Activated T-helper 1 cell treated with Interleukin-2 at 50 U/mL for 16 hours (primary cell): ENCODE measurements at regions not wholly inside any gene's neighbourhood (a gene's known extent, or its start where the extent isn't known, plus 50 kb on each side); places are given as distances from the start of the nearest gene placed in this dataset.
"Not testable (repeated sequence)": the region's sequence is repeated elsewhere in the genome, so short reads cannot be mapped to it uniquely, and the experiment has no call there.

Experiments
- DNase-seq: peaks from one replicate; pipeline ENCODE4 v3.0.0-alpha.2; 2020; ENCODE audit warnings: low read depth

DNA sequence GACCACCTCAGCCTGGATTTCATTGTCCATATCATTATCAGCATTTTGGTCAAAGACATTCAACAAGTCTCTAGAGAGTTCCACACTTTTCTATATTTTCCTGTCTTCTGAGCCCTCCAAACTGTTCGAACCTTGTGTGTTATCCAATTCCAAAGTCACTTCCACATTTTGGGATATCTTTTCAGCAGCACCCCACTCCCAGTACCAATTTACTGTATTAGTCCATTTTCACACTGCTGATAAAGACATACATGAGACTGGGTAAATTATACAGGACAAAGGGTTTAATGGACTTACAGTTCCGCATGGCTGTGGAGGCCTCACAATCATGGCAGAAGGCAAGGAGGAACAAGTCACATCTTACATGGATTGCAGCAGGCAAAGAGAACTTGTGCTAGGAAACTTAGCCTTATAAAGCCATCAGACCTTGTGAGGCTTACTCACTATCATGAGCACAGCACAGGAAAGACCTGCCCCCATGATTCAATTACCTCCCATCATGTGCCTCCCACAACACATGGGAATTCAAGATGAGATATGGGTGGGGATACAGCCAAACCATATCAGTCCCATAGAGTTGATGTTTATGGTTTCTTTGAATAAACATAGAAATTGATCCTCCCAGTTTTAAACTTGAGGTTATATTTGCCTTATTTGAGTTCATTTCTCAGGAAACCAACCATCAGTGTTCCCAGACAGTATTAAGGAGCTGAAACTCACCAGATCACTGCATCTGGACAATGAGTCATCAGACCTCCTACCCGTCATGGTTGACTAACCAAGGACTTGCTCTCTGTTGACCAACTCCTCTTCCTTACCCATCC, 322.7 kb upstream of the DUSP10 start:
- DNase-seq: no peak

GRCh38 chr1:222062640-222063039, 320.8 kb upstream of the DUSP10 start:
- no peak for DNase-seq

- DNase-seq: no peak
Observed at GRCh38 chr1:222061711-222062359, 319.9 kb upstream of the DUSP10 start.

GRCh38 chr1:222060210-222060916, 318.5 kb upstream of the DUSP10 start:
- no peak for DNase-seq

DNA sequence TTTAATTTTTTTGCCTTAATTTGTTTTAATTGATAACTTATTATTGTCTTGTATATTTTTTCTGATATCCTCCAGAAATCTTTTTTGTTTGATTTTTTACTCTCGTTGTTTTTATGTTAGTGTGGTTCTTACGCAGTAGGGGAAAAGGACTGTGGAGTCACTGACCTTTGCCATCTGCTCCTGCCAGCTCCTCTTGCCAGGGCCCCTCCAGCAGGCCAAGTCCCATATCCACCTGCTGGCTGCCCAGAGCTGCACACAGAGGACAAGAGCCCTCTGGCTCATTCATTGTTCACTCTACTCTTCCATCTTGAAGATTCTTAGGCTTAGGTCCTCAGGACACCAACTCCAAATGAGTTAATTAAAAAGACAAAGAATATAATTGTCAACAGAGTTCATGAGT, 316.4 kb upstream of the DUSP10 start:
- DNase-seq: no peak

GRCh38 chr1:222057162-222057561, 315.3 kb upstream of the DUSP10 start:
- DNase-seq: no peak

DNA sequence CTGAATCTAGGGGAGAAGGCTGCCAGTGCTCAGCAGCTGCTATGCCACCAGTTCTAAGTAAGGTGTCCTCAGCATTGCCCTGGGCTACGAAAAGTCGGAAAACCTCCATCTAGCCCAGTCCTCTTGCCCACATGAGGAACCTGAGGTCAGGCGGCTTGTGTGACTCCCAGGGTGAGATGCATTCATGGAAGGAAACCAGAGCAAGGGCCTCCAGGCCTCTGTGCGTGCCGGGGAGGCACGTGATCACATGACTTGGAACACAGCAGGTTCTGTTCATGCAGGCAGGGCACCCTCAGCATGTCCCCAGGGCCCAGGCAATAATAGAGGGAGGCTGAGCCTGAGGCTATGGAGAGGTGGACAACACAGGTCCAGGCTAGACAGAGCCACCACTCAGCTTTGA, 312.5 kb upstream of the DUSP10 start:
- DNase-seq: no peak

DNA sequence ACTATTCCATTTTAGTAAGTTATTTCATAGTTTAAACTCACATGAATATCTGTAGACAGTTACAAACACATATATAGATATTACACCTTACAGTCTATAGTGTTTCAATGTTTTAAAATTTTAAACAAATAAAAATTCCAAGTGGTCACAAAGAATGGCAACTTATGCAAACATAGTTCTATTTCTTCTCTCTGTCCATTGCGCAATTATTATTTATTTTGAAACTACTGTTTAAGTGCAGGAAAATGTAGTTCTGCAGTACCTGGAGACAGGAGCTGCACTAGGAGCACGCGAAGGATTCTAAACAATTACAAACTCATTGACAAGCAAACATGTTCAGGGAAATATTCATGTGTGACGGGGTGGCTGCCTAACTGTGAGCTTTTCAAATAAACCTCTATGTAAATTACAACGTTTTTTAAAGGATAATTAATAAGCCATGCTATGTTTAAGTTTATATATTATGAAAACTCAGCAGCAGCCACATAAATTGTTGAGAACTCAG, 312.0 kb upstream of the DUSP10 start:
- no peak for DNase-seq

DNA sequence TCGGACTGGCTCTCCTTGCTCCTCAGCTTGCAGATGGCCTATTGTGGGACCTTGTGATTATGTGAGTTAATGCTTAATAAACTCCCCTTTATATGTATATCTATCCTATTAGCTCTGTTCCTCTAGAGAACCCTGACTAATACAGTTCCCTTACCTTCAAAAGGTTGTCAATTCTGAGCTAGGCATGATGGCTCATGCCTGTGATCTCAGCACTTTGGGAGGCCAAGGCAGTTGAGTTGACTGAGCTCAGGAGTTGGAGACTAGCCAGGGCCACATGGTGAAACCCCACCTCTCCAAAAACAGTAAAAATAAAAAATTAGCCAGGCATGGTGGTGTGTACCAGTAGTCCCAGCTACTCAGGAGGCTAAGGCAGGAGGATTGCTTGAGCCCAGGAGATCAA, 309.4 kb upstream of the DUSP10 start:
- not testable (repeated sequence) for DNase-seq

GRCh38 chr1:222049661-222050060, 307.8 kb upstream of the DUSP10 start:
- DNase-seq: not testable (repeated sequence)

GRCh38 chr1:222049176-222049575, 307.3 kb upstream of the DUSP10 start:
- no peak for DNase-seq

DNA sequence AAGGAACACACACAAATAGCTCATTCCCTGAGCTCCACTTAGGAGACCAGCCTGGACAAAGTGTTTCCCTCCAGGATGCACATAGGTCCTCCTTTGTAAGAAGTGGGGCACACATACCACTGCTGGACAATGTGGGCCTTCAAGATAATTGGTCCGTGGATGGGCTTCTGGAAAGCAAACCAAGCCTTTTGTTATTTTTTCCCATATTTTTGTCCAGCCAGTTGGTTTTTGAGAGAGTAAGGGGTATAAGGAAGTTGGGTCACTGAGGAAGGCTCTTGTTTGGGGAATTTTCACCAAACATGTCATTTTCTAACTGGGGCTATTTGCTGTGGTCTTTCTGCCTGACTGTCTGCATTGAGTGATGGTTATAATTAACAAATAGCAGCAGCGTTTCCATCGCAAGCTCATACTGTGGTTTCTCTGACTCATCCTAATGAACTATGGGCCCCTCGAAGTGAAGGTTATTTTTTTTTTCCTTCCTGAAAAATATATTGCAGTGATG, 306.3 kb upstream of the DUSP10 start:
- no peak for DNase-seq

GRCh38 chr1:222047366-222047765, 305.5 kb upstream of the DUSP10 start:
- no peak for DNase-seq

DNA sequence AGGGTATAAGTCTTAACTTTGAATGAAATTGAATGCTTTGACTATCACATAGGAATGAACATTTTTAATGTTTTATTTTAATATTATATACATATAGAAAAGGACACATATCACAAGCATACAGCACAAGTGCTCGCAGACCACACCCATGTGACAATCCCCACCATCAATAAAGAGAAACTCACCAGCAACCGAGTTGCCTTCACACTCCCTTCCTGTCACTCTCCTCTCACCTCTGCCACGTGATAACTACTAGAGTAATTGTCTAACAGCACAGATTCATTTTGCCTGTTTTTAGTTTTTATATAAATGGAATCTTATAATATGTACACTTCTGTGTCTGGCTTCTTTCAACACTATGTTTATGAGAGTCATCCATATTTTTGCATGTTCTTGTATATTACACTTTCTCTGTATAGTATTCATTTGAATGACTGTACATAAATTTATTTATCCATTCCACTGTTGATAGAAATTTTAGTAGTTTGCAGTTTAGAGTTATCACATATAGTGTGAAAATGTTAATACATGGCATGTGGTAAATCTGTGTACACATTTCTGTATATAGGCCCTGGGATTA, 304.9 kb upstream of the DUSP10 start:
- no peak for DNase-seq

DNA sequence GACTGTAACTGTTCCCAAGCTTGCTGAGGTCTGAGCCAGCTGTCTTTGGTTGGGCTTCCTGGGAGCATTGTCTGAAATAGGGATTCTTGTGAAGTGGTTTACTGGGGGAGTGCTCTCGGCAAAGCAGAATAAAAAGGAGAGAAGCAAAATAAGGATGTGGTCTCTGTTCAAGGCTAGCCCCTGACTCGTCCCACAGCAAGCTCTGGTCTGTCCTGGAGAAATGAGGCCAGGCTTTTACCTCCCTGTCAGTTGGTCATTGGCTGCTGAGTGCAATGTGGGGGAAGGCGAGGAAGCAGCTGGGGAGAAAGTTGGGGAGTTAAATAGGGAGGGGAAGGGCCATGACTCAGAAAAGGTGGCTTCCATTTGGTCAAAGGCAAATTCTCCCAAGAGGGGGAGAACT, 303.9 kb upstream of the DUSP10 start:
- no peak for DNase-seq

- no peak for DNase-seq
Observed at GRCh38 chr1:222045236-222045635, 303.3 kb upstream of the DUSP10 start.

- no peak for DNase-seq
Observed at GRCh38 chr1:222043444-222044292, 301.8 kb upstream of the DUSP10 start.

DNA sequence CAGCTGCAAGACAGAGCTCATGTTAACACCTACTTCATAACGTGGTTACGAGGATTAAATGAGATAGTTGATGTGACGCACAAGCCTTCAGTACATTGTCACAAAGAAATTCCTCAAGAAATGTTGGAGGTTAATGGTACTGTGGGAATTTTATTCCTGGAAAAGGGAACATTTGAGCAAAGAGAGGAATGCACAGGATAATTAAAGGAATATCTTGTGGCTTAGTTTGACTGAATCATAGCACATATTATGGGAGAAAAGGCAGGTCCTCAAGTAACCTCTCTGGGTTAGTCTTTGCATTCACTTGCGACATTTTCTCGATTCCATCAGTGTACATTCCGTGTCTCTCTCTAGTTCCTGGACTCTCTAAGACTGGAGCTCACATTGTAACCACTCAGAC, 300.2 kb upstream of the DUSP10 start:
- DNase-seq: no peak

- no peak for DNase-seq
Observed at GRCh38 chr1:222040955-222041354, 299.1 kb upstream of the DUSP10 start.

DNA sequence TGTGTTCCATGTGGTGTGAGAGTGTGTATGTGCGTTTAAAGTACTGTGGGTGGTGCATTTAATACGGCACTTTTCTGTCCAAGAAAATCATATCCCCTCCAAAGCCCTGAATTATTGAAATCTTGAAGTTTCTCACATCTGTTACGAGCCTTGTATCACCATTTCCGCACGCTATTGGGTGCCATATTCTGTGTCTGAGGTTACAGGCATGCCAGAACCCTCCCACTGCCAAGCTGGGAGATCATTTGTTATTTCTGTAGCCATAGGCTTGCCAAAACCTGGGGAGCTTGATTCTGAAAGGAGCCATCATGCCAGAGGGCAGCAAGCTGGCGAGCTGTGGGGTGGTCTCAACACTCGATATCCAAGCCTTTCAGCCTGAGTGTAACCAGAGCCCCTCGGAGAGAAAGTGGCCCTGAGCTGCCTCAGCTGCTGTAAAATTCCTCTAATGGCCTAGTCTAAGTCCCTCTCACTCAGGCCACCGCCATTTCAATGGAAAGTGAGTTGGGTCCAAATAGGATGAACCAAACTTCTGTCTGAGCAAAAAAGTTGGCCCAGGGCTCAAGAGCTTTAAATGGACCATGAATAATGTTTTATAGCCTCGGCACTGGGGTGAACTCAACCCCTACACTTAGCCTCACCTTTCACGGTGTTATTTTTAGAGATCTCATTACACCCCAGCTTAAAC, 298.4 kb upstream of the DUSP10 start:
- DNase-seq: no peak

DNA sequence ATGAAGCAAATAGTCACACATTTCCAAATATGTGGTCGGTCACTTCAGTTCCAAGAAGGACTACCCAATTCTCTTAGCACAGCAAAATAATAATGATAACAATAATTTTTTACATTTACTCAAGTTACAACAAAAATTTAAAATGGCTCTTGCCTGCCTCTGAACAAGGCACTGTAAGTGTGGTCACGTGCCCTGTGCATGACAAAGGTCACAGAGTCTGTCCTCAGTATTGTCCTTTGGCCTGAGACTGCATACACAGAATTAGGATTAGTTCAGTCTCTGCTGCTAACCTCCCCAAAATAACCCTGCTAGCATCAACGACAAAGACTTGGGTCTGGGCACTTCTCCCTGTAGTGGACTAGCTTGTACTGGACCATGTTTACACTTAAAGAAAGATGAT, 297.1 kb upstream of the DUSP10 start:
- no peak for DNase-seq
